GM13977 (cell line): ENCODE measurements at regions not wholly inside any gene's neighbourhood (a gene's known extent, or its start where the extent isn't known, plus 50 kb on each side); places are given as distances from the start of the nearest gene placed in this dataset.
"Not testable (repeated sequence)": the region's sequence is repeated elsewhere in the genome, so short reads cannot be mapped to it uniquely, and the experiment has no call there.

ENCODE experiments used
- DNase-seq: peaks from one replicate; pipeline ENCODE4 v3.0.0; 2012; ENCODE audit warnings: low spot score
- in situ Hi-C: fragments of 300-500 bp; cut with MboI; formaldehyde crosslinking; loops from one replicate; pipeline ENCODE4 v1.12.0; 2022; ENCODE audit warnings: low sequenced_read_pairs, low pct_unique_long_range_greater_than_20kb, mixed read lengths, inconsistent platforms; ENCODE audit not compliant: unreplicated experiment
- TF ChIP-seq, protein P1 (sequence below): IDR thresholded peaks from 2 replicates; pipeline ENCODE4 v1.5.1; 2012; ENCODE audit warnings: mild to moderate bottlenecking, control low read depth; ENCODE audit not compliant: insufficient read depth; ENCODE audit errors: extremely low read depth, missing control alignments

DNA sequence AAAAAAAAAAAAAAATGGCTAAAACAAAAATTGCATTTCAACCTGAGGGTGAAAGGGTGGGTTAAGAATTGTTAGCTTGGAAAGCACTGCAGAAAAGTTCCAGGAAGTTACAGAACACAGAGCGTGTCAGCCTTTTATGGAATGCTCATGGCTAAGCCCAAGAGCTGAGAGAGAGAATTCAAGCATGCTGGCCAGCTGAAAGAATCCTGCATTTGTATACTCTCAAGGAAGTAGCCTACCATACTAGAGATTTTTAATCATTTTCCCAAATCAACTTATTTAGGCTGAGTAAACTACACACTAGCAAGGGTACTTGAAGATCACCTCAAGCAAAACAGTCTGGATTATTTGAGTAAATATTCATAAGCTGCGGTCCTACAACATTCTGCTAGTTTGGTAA, 153.9 kb downstream of the KCNJ2 start:
- TF ChIP-seq, protein P1, sequence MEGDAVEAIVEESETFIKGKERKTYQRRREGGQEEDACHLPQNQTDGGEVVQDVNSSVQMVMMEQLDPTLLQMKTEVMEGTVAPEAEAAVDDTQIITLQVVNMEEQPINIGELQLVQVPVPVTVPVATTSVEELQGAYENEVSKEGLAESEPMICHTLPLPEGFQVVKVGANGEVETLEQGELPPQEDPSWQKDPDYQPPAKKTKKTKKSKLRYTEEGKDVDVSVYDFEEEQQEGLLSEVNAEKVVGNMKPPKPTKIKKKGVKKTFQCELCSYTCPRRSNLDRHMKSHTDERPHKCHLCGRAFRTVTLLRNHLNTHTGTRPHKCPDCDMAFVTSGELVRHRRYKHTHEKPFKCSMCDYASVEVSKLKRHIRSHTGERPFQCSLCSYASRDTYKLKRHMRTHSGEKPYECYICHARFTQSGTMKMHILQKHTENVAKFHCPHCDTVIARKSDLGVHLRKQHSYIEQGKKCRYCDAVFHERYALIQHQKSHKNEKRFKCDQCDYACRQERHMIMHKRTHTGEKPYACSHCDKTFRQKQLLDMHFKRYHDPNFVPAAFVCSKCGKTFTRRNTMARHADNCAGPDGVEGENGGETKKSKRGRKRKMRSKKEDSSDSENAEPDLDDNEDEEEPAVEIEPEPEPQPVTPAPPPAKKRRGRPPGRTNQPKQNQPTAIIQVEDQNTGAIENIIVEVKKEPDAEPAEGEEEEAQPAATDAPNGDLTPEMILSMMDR: no peak
- no peak for DNase-seq
- in situ Hi-C loops: no loop called here

DNA sequence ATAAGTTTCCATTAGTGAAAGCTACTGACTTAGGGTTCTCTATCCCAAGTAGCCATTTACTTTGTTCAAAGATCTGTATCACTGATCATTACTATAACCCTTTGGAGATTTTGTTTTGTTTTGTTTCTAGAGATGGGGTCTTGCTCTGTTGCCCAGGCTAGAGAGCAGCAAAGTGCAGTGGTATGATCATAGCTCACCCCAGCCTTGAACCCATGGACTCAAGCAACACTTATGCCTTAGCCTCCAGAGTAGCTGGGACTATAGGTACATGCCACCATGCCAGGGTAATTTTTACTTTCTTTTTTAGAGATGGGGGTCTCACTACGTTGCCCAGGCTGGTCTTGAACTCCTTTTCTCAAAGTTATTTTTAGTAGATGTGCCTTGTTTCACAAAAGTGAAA, 154.7 kb downstream of the KCNJ2 start:
- in situ Hi-C loops: no loop called here

GRCh38 chr17:70327279-70327678, 157.9 kb downstream of the KCNJ2 start:
- in situ Hi-C loops: no loop called here
- TF ChIP-seq, protein P1: no peak
- DNase-seq: no peak

More for the DNA sequence above, 154.7 kb downstream of the KCNJ2 start:
- TF ChIP-seq, protein P1: no peak
- DNase-seq: no peak

DNA sequence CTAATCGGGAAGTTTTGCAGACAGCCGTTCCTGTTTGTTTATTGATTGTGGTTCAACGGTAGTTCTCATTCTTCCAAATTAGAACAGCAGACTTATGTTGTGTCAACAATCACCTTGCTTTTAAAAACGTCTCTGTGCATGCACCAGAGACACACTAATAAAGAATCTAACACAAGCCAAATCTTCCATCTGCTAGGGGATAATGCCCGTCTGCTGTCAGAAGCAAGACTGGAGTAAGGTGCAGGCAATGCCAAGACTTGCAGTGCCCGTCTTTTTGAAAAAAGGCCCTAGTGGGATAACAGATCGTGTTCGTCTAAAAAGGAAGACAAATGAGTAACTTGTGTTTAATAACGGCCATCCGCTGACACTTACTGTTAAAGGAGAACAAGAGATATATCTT, 158.4 kb downstream of the KCNJ2 start:
- TF ChIP-seq, protein P1: no peak
- no peak for DNase-seq
- in situ Hi-C loops: no loop called here

GRCh38 chr17:70329721-70330120, 160.4 kb downstream of the KCNJ2 start:
- in situ Hi-C loops: no loop called here
- TF ChIP-seq, protein P1: no peak
- no peak for DNase-seq

DNA sequence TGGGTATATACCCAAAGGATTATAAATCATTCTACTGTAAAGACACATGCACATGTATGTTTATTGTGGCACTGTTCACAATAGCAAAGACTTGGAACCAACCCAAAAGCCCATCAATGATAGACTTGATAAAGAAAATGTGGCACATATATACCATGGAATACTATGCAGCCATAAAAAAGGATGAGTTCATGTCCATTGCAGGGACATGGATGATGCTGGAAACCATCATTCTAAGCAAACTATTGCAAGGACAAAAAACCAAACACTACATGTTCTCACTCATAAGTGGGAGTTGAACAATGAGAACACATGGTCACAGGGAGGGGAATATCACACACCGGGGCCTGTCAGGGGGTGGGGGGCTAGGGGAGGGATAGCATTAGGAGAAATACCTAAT, 161.7 kb downstream of the KCNJ2 start:
- in situ Hi-C loops: not testable (repeated sequence)

GRCh38 chr17:70332356-70333210, 163.3 kb downstream of the KCNJ2 start:
- TF ChIP-seq, protein P1: no peak
- DNase-seq: no peak
- in situ Hi-C loops: no loop called here

More for the DNA sequence above, 161.7 kb downstream of the KCNJ2 start:
- DNase-seq: not testable (repeated sequence)
